GM23338 (cell line): ENCODE measurements at regions not wholly inside any gene's neighbourhood (a gene's known extent, or its start where the extent isn't known, plus 50 kb on each side); places are given as distances from the start of the nearest gene placed in this dataset.

Experiments used
- ATAC-seq: fragments of 200-7000 bp; cut with Tn5 transposase; 3 replicates; pipeline ENCODE4 v1.9.1; 2020
- DNase-seq: peaks from one replicate; pipeline ENCODE4 v3.0.0-alpha.2; 2015; ENCODE audit warnings: low spot score
- H2AFZ ChIP-seq: fragments of 200-600 bp; sonication (generic); 2 replicates; pipeline ENCODE4 v1.8.0; 2016; ENCODE audit warnings: antibody characterized with exemption, mild to moderate bottlenecking, moderate library complexity
- H3F3A ChIP-seq: fragments of 200-600 bp; sonication (generic); replicated peaks from 2 replicates; pipeline ENCODE4 v1.8.0; 2017; ENCODE audit warnings: antibody characterized with exemption, mixed run types, low read depth
- H3K27ac ChIP-seq: fragments of 200-600 bp; sonication (generic); 2 replicates; pipeline ENCODE4 v1.6.1; 2016; ENCODE audit warnings: low read depth
- H3K27me3 ChIP-seq: fragments of 200-600 bp; sonication (generic); 2 replicates; pipeline ENCODE4 v1.8.0; 2016; ENCODE audit warnings: mild to moderate bottlenecking, mixed run types, moderate library complexity; ENCODE audit not compliant: insufficient read depth
- H3K36me3 ChIP-seq: fragments of 200-600 bp; sonication (generic); 2 replicates; pipeline ENCODE4 v1.8.0; 2016; ENCODE audit warnings: mild to moderate bottlenecking; ENCODE audit not compliant: insufficient read depth
- H3K4me1 ChIP-seq: fragments of 200-600 bp; sonication (generic); 2 replicates; pipeline ENCODE4 v1.8.0; 2016; ENCODE audit warnings: mild to moderate bottlenecking, moderate library complexity; ENCODE audit not compliant: insufficient read depth
- H3K4me2 ChIP-seq: fragments of 200-600 bp; sonication (generic); 2 replicates; pipeline ENCODE4 v1.7.1; 2017; ENCODE audit warnings: mixed run types
- H3K4me3 ChIP-seq: fragments of 200-600 bp; sonication (generic); 2 replicates; pipeline ENCODE4 v1.6.1; 2016; ENCODE audit warnings: mixed run types
- H3K79me2 ChIP-seq: fragments of 200-600 bp; sonication (generic); replicated peaks from 2 replicates; pipeline ENCODE4 v1.8.0; 2017; ENCODE audit warnings: mild to moderate bottlenecking; ENCODE audit not compliant: insufficient read depth
- H3K9me2 ChIP-seq: fragments of 200-600 bp; sonication (generic); 2 replicates; pipeline ENCODE4 v1.8.0; 2017; ENCODE audit not compliant: insufficient read depth
- H4K20me1 ChIP-seq: fragments of 200-600 bp; sonication (generic); replicated peaks from 2 replicates; pipeline ENCODE4 v1.8.0; 2017; ENCODE audit warnings: mild to moderate bottlenecking; ENCODE audit not compliant: insufficient read depth
- H3K27ac Mint-ChIP-seq: 2 replicates; pipeline ENCODE4 v1.8.0; 2020; ENCODE audit warnings: inconsistent platforms, mild to moderate bottlenecking, moderate library complexity, mixed read lengths
- H3K27me3 Mint-ChIP-seq: 3 replicates; pipeline ENCODE4 v1.8.0; 2022; ENCODE audit warnings: low read depth, mild to moderate bottlenecking, moderate library complexity, mixed read lengths, inconsistent platforms; ENCODE audit not compliant: insufficient read depth, poor library complexity
- H3K36me3 Mint-ChIP-seq: 3 replicates; pipeline ENCODE4 v1.8.0; 2021; ENCODE audit warnings: low read depth, mild to moderate bottlenecking, inconsistent platforms, moderate library complexity, mixed read lengths
- H3K4me1 Mint-ChIP-seq: 3 replicates; pipeline ENCODE4 v1.8.0; 2020; ENCODE audit warnings: mild to moderate bottlenecking, inconsistent platforms, mixed read lengths
- H3K4me3 Mint-ChIP-seq: 3 replicates; pipeline ENCODE4 v1.8.0; 2021; ENCODE audit warnings: moderate library complexity, mild to moderate bottlenecking, inconsistent platforms, mixed read lengths
- H3K9me3 Mint-ChIP-seq: 3 replicates; pipeline ENCODE4 v1.8.0; 2020; ENCODE audit warnings: moderate library complexity, mild to moderate bottlenecking, inconsistent platforms, mixed read lengths
- CREB1 ChIP-seq: fragments of 250-450 bp; sonication (Bioruptor Pico); IDR thresholded peaks from 2 replicates; pipeline ENCODE4 v1.5.0; 2020; ENCODE audit warnings: low read depth, mild to moderate bottlenecking, moderate library complexity
- EZH2phosphoT487 ChIP-seq: fragments of 200-600 bp; sonication (generic); IDR thresholded peaks from one replicate; pipeline ENCODE4 v1.8.1; 2018; ENCODE audit warnings: antibody characterized with exemption; ENCODE audit not compliant: unreplicated experiment
- REST ChIP-seq: IDR thresholded peaks from one replicate; pipeline ENCODE4 v1.6.1; 2018; ENCODE audit warnings: antibody characterized with exemption; ENCODE audit not compliant: unreplicated experiment
- STAT1 ChIP-seq: IDR thresholded peaks from one replicate; pipeline ENCODE4 v1.6.1; 2016; ENCODE audit warnings: antibody characterized with exemption; ENCODE audit not compliant: unreplicated experiment
- ZNF114 ChIP-seq: fragments of 250-450 bp; sonication (Bioruptor Pico); IDR thresholded peaks from 2 replicates; pipeline ENCODE4 v1.5.0; 2020; ENCODE audit warnings: mild to moderate bottlenecking, moderate library complexity
- ZNF331 ChIP-seq: fragments of 250-450 bp; sonication (Bioruptor Pico); IDR thresholded peaks from 2 replicates; pipeline ENCODE4 v1.5.0; 2020; ENCODE audit warnings: low read depth, mild to moderate bottlenecking, moderate library complexity
- ZNF462 ChIP-seq: fragments of 250-450 bp; sonication (Bioruptor Pico); IDR thresholded peaks from 2 replicates; pipeline ENCODE4 v1.5.0; 2020; ENCODE audit warnings: mild to moderate bottlenecking, moderate library complexity

- Mint-ChIP-seq H3K4me1 (no peaks in the 10 kb centered on the region), H3K27me3 (no peaks in the 10 kb centered on the region), H3K9me3 (no peaks in the 10 kb centered on the region; the same call in 1 of the 3 replicates), H3K36me3 (no peaks in the 10 kb centered on the region), H3K4me3 (no peak overlapping the region), H3K27ac (no peak overlapping the region)
- Histone ChIP-seq H2AFZ (no peak overlapping the region), H4K20me1 (no peaks in the 10 kb centered on the region), H3K4me1 (no peaks in the 10 kb centered on the region), H3K4me2 (no peak overlapping the region), H3K9me2 (no peaks in the 10 kb centered on the region), H3K4me3 (no peak overlapping the region), H3F3A (no peaks in the 10 kb centered on the region), H3K79me2 (no peaks in the 10 kb centered on the region), H3K27ac (no peak overlapping the region), H3K27me3 (no peaks in the 10 kb centered on the region), H3K36me3 (no peaks in the 10 kb centered on the region)
- DNase-seq (no peak), ATAC-seq (no peak)
- TF ChIP-seq ZNF462 (CRISPR knock-in tag) (no peak), EZH2phosphoT487 (no peak), ZNF331 (CRISPR knock-in tag) (no peak)
Observed at GRCh38 chr1:193891788-193892187, 705.4 kb upstream of the B3GALT2 start.

- Histone ChIP-seq H3K9me2 (no peaks in the 10 kb centered on the region), H3K4me1 (no peaks in the 10 kb centered on the region), H3K4me3 (no peak overlapping the region), H3F3A (no peaks in the 10 kb centered on the region), H2AFZ (no peak overlapping the region), H3K36me3 (no peaks in the 10 kb centered on the region), H3K27me3 (no peaks in the 10 kb centered on the region), H3K79me2 (no peaks in the 10 kb centered on the region), H3K27ac (no peak overlapping the region), H3K4me2 (no peak overlapping the region), H4K20me1 (no peaks in the 10 kb centered on the region)
- no peak for ATAC-seq
- DNase-seq = no peak
- no peaks in the 10 kb centered on the region for H3K4me1 Mint-ChIP-seq
- no peaks in the 10 kb centered on the region for H3K27me3 Mint-ChIP-seq
- no peak overlapping the region for H3K4me3 Mint-ChIP-seq
- no peaks in the 10 kb centered on the region for H3K36me3 Mint-ChIP-seq
- H3K9me3 Mint-ChIP-seq = no peaks in the 10 kb centered on the region; the same call in 1 of the 3 replicates
- no peak overlapping the region for H3K27ac Mint-ChIP-seq
- TF ChIP-seq ZNF114 (CRISPR knock-in tag) (no peak), REST (no peak), CREB1 (CRISPR knock-in tag) (no peak), ZNF331 (CRISPR knock-in tag) (no peak), STAT1 (no peak)
Observed at GRCh38 chr1:193890935-193891334, 704.5 kb upstream of the B3GALT2 start.
